Activated gamma-delta T cell (primary cell): ENCODE measurements at regions not wholly inside any gene's neighbourhood (a gene's known extent, or its start where the extent isn't known, plus 50 kb on each side); places are given as distances from the start of the nearest gene placed in this dataset.
"Not testable (repeated sequence)": the region's sequence is repeated elsewhere in the genome, so short reads cannot be mapped to it uniquely, and the experiment has no call there.

Experiments used
- DNase-seq: peaks from one replicate; lab custom pipeline; 2025; lab: John Stamatoyannopoulos, UW

DNA sequence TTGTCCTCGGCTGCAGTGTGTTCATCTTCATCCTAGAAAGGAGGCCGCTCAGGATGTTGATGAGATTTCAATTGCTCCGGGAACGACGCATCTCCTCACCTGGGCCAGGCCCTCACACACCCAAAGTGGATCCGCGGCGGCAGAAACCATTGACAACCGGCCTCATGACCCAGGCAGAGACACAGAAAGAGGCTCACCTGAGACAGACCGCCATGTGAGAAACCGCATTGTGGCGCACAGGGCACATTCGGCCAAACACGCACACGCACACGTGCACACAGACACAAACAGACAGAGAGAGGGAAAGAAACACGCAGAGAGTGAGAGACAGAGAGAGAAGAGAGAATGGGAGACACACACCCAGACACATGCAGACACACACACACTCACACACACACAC lies 3879.3 kb downstream of the SRGAP2C start:
- peak; percentile 2 for DNase-seq

DNA sequence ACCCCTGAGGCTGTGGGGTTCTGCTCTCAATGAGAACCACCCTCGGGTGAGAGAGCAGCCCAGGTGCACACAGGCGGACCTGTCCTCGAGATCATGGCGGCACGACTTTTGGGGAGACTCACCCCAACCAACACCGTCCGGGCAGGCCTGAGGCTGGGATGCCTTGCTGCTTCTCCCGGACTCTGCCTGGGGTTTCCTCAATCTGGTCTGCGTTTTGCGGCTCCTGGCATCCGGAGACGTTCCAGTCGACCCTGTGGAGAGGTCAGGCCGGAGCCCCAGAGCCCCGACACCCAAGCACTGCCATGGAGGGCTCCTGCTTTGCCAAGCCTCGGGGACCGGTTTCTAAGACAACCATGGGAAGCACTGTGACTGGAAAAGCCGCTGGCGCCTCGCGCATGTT lies 3879.7 kb downstream of the SRGAP2C start:
- peak; percentile 5 for DNase-seq

DNA sequence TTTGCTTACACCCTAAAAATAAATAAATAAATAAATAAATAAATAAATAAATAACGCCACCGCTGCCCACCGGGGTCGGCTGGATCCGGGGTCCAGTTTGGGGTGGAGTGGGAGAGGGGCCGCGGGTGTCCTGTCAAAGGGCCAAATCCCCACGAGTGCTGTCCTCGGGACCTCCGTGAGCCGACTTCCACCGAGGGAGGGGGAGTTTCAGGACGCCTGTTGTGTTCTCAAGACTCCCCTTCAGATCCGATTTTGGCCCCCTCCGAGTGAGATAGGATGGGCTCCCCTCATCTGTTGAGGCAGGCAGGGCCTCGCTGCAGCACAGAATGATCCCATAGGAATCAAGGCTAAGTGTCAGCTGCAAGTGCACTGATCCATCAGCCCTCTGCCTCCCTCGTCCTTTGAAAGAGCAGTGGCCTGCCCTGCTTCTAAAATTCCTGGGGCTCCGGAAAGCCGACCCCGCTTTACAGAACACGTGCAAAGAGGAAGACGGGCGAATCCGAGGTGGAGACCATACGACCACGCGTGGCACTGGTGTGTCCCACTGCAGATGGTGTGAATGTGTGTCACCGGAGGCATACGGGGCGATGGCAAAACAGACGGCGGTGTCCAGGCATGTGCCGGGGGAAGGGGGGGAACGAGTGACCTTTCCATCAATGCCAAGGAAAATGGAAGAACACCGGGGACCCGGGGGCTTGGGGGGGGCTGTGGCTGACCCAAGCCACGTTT lies 3880.5 kb downstream of the SRGAP2C start:
- DNase-seq, result peak; percentile 0

DNA sequence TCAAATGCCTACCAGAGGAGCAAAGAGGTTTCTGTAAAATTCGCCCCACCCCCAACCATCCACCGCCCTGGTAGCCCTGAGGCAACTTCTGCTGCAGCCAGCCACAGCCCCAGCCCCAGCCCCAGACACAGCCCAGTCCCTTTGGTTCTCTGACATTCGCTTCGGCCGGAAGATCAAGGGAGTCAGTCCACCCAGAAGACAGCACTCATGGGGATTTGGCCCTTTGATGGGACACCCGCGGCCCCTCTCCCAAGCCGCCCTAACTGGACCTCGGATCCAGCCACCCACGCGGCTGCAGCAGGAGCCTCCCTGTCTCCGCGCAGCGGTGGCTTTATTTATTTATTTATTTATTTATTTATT lies 3881.0 kb downstream of the SRGAP2C start:
- peak; percentile 4 for DNase-seq

DNA sequence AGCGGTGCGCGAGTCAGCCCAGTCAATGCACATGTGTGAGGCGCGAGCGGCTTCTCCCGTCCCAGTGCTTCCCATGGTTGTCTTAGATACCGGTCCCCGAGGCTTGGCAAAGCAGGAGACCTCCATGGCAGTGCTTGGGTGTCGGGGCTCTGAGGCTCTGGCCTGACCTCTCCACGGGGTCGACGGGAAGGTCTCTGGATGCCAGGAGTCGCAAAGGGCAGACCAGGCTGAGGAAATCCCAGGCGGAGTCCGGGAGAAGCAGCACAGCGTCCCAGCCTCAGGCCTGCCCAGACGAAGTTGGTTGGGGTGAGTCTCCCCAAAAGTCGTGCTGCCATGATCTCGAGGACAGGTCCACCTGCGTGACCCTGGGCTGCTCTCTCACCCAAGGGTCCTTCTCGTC lies 3881.6 kb downstream of the SRGAP2C start:
- no peak for DNase-seq

DNA sequence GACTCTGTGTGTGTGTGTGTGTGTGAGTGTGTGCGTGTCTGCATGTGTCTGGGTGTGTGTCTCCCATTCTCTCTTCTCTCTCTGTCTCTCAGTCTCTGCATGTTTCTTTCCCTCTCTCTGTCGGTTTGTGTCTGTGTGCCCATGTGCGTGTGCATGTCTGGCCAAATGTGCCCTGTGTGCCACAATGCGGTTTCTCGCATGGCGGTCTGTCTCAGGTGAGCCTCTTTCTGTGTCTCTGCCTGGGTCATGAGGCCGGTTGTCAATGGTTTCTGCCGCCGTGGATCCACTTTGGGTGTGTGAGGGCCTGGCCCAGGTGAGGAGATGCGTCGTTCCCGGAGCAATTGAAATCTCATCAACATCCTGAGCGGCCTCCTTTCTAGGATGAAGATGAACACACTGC lies 3882.1 kb downstream of the SRGAP2C start:
- peak; percentile 0 for DNase-seq

DNA sequence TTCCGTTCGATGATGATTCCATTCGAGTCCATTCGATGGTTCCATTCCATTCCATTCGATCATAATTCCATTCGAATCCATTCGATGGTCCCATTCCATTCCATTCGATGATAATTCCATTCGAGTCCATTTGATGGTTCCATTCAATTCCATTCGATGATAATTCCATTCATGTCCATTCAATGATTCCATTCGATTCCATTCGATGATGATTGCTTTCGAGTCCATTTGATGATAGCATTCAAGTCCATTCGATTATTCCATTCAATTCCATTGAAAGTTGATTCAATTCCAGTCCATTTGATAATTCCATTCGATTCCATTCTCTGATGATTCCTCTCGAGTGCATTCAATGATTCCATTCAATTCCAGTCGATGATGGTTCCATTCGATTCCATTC lies 3895.3 kb downstream of the SRGAP2C start:
- DNase-seq, result no peak

DNA sequence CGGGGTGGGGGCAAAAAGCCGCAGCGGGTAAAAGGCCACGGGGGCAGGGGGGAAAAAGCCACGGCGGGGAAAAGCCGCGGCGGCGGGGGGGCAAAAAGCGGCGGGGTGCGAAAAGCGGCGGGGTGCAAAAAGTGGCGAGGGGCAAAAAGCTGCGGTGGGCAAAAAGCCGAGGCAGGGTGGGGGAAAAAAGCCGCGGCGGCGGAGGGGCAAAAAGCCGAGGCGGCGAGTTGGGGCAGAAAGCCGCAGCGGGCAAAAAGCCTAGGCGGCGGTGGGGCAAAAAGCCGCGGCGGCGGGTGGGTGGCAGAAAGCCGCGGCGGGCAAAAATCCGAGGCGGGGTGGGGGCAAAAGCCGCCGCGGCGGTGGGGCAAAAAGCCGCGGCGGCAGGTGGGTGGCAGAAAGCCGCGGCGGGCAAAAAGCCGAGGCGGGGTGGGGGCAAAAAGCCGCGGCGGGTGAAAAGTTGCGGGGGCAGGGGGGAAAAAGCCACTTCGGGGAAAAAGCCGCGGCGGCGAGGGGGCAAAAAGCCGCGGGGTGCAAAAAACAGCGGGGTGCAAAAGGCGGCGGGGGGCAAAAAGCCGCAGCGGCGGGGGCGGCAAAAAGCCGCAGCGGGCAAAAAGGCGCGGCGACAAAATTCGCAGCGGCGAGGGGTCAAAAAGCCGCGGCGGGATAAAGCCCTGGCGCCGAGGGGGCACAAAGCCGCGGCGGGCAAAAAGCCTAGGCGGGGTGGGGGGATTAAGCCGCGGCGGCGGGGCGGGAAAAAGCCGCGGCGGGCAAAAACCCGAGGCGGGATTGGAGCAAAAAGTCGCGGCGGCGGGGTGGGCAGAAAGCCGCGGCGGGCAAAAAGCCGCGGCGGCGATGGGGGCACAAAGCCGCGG lies 3901.2 kb downstream of the SRGAP2C start:
- DNase-seq, result peak; percentile 0

DNA sequence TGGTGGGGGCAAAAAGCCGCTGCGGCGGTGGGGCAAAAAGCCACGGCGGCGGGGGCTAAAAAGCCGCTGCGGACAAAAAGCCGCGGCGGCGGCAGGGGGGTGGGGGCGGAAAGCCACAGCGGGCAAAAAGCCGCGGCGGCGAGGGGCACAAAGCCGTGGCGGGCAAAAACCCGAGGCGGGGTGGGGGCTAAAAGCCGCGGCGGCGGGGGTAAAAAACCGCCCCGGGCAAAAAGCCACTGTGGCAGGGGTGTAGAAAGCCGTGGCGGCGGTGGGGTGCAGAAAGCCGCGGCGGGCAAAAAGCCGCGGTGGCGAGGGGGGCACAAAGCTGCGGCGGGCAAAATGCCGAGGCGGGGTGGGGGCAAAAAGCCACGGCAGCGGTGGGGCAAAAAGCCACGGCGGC lies 3901.8 kb downstream of the SRGAP2C start:
- DNase-seq, result peak; percentile 2

DNA sequence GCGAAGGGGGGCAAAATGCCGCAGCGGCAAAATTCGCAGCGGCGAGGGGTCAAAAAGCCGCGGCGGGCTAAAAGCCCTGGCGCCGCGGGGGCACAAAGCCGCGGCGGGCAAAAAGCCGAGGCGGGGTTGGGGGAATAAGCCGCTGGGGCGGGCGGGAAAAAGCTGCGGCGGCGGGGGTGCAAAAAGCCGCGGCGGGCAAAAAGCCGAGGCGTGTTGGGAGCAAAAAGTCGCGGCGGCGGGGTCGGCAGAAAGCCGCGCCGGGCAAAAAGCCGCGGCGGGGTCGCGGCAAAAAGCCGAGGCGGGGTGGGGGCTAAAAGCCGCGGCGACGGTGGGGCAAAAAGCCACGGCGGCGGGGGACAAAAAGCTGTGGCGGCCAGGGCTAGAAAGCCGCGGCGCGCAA lies 3902.5 kb downstream of the SRGAP2C start:
- DNase-seq, result no peak

DNA sequence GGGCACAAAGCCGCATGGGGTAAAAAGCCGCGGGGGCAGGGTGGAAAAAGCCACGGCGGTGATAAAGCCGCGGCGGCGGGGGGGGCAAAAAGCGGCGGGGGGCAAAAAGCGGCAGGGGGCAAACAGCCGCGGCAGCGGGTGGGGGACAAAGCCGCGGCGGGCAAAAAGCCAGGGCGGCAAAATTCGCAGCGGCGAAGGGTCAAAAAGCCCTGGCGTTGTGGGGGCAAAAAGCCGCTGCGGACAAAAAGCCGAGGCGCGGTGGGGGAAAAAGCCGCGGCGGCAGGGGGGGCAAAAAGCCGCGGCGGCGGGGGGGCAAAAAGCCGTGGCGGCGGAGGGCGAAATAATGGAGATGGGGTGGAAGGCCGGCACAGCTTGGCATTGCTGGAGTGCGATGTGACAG lies 3902.9 kb downstream of the SRGAP2C start:
- no peak for DNase-seq

DNA sequence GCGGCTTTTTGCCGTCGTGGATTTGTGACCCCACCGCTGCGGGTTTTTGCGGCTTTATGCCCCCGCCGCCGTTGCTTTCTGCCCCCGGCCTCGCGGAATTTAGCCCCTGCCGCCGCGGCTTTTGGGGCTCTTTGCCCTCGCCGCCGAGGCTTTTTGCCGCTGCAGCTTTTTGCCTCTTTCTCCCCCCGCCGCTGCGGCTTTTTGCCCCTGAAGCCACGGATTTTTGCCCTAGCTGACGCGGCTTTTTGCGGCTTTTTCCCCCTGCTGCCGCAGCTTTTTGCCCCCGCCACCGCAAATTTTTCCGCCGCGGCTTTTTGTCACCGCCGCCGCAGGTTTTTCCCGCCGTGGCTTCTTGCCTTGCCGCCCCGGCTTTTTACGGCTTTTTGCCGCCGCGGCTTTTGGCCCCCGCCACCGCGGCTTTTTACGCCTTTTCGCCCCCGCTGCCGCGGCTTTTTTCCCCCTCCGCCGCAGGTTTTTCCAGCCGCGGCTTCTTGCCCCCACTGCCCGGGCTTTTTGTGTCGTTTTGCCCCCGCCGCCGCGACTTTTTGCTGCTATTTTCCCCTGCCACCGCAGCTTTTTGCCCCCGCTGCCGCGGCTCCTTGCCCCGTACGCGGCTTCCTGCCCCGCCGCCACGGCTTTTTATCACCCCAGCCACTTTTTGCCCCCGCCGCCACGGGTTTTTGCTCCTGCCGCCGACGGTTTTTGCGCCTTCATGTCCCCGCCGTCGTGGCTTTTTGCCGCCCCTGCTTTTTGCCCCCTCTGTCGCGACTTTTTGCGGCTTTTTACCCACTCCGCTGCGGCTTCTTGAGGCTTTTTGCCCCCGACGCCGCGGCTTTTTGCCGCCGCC lies 3933.6 kb downstream of the SRGAP2C start:
- peak; percentile 3 for DNase-seq

DNA sequence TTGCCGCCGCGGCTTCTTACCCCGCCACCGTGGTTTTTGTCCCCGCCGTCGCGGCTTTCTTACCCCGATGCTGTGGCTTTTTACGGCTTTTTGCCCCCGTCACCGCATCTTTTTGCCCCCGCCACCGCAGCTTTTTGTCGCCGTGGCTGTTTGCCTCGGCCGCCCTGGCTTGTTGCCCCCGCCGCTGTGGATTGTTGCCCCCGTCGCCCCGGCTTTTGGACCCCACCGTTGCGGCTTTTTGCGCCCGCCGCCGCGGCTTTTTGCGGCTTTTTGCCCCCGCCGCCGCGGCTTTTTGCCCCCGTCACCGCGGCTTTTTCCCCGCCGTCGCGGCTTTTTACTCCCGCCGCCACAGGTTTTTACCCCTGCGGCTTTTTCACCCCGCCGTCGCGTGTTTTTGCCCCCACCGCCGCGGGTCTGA lies 3934.3 kb downstream of the SRGAP2C start:
- peak; percentile 6 for DNase-seq

DNA sequence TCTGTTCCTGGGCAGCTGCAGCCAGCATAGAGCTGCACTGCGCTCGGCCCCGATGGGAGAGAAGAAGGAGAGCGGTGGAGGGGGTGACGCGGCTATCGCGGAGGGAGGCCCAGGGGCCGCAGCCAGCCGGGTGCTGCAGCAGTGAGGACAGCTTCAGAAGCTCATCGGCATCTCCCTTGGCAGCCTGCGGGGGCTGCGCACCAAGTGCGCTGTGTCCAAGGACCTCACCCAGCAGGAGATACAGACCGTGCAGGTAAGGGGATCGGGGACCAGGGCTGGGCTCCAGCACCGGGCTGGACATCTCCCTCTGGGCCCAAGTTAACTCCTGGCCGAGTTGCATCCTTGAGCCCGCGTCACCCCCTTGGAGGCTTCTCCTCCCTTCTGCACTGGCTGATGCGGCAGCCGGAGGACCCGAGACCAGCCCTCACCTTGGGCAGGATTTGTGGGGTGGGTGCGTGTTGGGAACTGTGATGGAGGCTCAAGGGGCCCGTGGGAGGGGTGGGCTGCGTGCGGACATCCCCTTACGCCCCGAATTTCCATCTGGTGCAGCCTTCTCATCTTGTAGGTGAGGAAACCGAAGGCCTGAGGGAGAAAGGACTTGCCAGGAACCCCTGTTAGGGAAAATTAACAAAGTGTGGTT lies 3934.9 kb downstream of the SRGAP2C start:
- peak; percentile 4 for DNase-seq

DNA sequence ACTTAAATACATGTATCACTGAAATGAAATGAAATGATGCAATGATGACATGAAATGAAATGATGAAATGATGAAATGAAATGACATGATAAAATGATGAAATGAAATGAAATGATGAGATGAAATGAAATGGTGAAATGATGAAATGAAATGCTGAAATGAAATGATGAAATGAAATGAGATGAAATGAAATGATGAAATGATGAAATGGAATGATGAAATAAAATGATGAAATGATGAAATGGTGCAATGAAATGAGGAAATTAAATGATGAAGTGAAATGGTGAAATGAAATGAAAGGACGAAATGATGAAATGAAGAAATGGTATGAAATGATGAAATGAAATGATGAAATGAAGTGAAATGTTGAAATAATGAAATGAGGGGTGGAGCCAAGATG lies 3937.8 kb downstream of the SRGAP2C start:
- DNase-seq, result not testable (repeated sequence)
